HCT116 (cell line): ENCODE measurements at regions not wholly inside any gene's neighbourhood (a gene's known extent, or its start where the extent isn't known, plus 50 kb on each side); places are given as distances from the start of the nearest gene placed in this dataset.

ENCODE experiments used
- ATAC-seq: fragments of 200-7000 bp; cut with Tn5 transposase; 2 replicates; pipeline ENCODE4 v1.9.1; 2020; ENCODE audit warnings: mild to moderate bottlenecking, moderate library complexity
- BruUV-seq: library from RNA; stranded (reverse); fragments of 400-500 nt; replicated peaks from 2 replicates; lab custom pipeline; 2021; lab: Mats Ljungman, UMichigan
- CTCF ChIA-PET: fragments of 300-600 bp; sonication (Branson Sonifier 250); formaldehyde crosslinking; loops from one replicate; lab custom pipeline; 2021; ENCODE audit warnings: antibody characterized with exemption; lab: Charles Lee
- POLR2A ChIA-PET: fragments of 300-600, 350-600 bp; sonication (Branson Sonifier 250); formaldehyde crosslinking; loops from one replicate; lab custom pipeline; 2021; ENCODE audit warnings: antibody characterized with exemption; lab: Charles Lee
- RAD21 ChIA-PET, 2 experiments: fragments of 300-600 bp; sonication (Branson Sonifier 250); formaldehyde crosslinking; loops; one replicate each; lab custom pipeline; 2023; ENCODE audit warnings: low total read pairs in 2 of 2; ENCODE audit not compliant: uncharacterized antibody in 2 of 2, unreplicated experiment in 2 of 2, low non-redundant PET in 1 of 2; lab: Charles Lee
- DNase-seq: peaks from one replicate; pipeline ENCODE4 v3.0.0-alpha.2; 2010; ENCODE audit warnings: low read depth, low spot score
- H2AFZ ChIP-seq: fragments of 200-600 bp; shearing (Covaris generic), sonication (generic); 2 replicates; pipeline ENCODE4 v1.6.1; 2017; ENCODE audit warnings: low read depth, mixed run types, mixed read lengths, antibody characterized with exemption, low read length; ENCODE audit not compliant: poor library complexity, severe bottlenecking
- H3K27ac ChIP-seq: 2 replicates; pipeline ENCODE4 v1.5.1; 2012; ENCODE audit warnings: low read depth, low read length
- H3K27me3 ChIP-seq: fragments of 200-600 bp; sonication (generic); 2 replicates; pipeline ENCODE4 v1.6.1; 2016; ENCODE audit warnings: mixed run types, low read length, mixed read lengths; ENCODE audit not compliant: insufficient read depth
- H3K36me3 ChIP-seq, 2 experiments: fragments of 200-500 bp in 1 of 2; fragments of 200-600 bp in 1 of 2; sonication (Bioruptor generic) in 1 of 2; sonication (generic) in 1 of 2; 2 replicates each; pipeline versions ENCODE4 v1.5.1 to v1.6.1; 2014 to 2016; ENCODE audit warnings: low read length in 2 of 2, inconsistent platforms in 1 of 2, mixed read lengths in 1 of 2, mixed run types in 1 of 2; ENCODE audit not compliant: insufficient read depth in 2 of 2, control insufficient read depth in 1 of 2
- H3K4me1 ChIP-seq, 2 experiments: fragments of 200-600 bp in 1 of 2; sonication (generic) in 1 of 2; 2 replicates each; pipeline versions ENCODE4 v1.5.1 to v1.6.1; 2012 to 2017; ENCODE audit warnings: low read length in 2 of 2, inconsistent platforms in 1 of 2, mild to moderate bottlenecking in 1 of 2, mixed read lengths in 1 of 2, mixed run types in 1 of 2, moderate library complexity in 1 of 2; ENCODE audit not compliant: insufficient read depth in 2 of 2, control insufficient read depth in 1 of 2
- H3K4me2 ChIP-seq: fragments of 200-600 bp; sonication (generic); 2 replicates; pipeline ENCODE4 v1.6.1; 2017; ENCODE audit warnings: mixed run types, low read length, mixed read lengths
- H3K4me3 ChIP-seq, 2 experiments: fragments of 200-600 bp in 1 of 2; sonication (generic) in 1 of 2; replicated peaks in 1 of 2; 2 replicates each; pipeline ENCODE4 v1.5.1; 2011 to 2016; ENCODE audit warnings: low read length in 2 of 2, control low read depth in 1 of 2, low read depth in 1 of 2, mild to moderate bottlenecking in 1 of 2, mixed read lengths in 1 of 2, mixed run types in 1 of 2
- H3K79me2 ChIP-seq: fragments of 200-600 bp; sonication (generic); 2 replicates; pipeline ENCODE4 v1.6.1; 2017; ENCODE audit warnings: mild to moderate bottlenecking, mixed run types, low read length, moderate library complexity, mixed read lengths; ENCODE audit not compliant: insufficient read depth
- H3K9ac ChIP-seq: fragments of 200-600 bp; sonication (generic); 2 replicates; pipeline ENCODE4 v1.6.1; 2016; ENCODE audit warnings: low read length, mixed read lengths
- H3K9me2 ChIP-seq: fragments of 200-600 bp; sonication (generic), shearing (Covaris generic); 2 replicates; pipeline ENCODE4 v1.6.1; 2017; ENCODE audit warnings: mixed run types, mild to moderate bottlenecking, moderate library complexity; ENCODE audit not compliant: insufficient read depth
- H3K9me3 ChIP-seq, 2 experiments: fragments of 200-500 bp in 1 of 2; fragments of 200-600 bp in 1 of 2; sonication (Bioruptor generic) in 1 of 2; sonication (generic) in 1 of 2; 2 replicates each; pipeline ENCODE4 v1.6.1; 2014 to 2017; ENCODE audit warnings: low read length in 2 of 2, mixed read lengths in 2 of 2, inconsistent platforms in 1 of 2, low read depth in 1 of 2, mild to moderate bottlenecking in 1 of 2, mixed run types in 1 of 2, moderate library complexity in 1 of 2; ENCODE audit not compliant: control insufficient read depth in 1 of 2, insufficient read depth in 1 of 2
- H4K20me1 ChIP-seq: fragments of 200-600 bp; sonication (generic), shearing (Covaris generic); 2 replicates; pipeline ENCODE4 v1.6.1; 2017; ENCODE audit warnings: mixed run types, mild to moderate bottlenecking, moderate library complexity; ENCODE audit not compliant: insufficient read depth
- ATF3 ChIP-seq: IDR thresholded peaks from 2 replicates; pipeline ENCODE4 v1.6.1; 2012
- CBX3 ChIP-seq: IDR thresholded peaks from 2 replicates; pipeline ENCODE4 v1.6.1; 2012; ENCODE audit warnings: low read depth
- CEBPB ChIP-seq: IDR thresholded peaks from 2 replicates; pipeline ENCODE4 v1.6.1; 2012; ENCODE audit warnings: low read depth
- EZH2 ChIP-seq: fragments of 200-600 bp; sonication (generic); IDR thresholded peaks from 2 replicates; pipeline ENCODE4 v1.6.1; 2017; ENCODE audit warnings: antibody characterized with exemption, mixed run types
- EZH2phosphoT487 ChIP-seq: fragments of 200-600 bp; IDR thresholded peaks from 2 replicates; pipeline ENCODE4 v1.6.1; 2018; ENCODE audit warnings: antibody characterized with exemption, borderline replicate concordance
- FOSL1 ChIP-seq: IDR thresholded peaks from 2 replicates; pipeline ENCODE4 v1.6.1; 2012; ENCODE audit warnings: low read depth
- JUND ChIP-seq: IDR thresholded peaks from 2 replicates; pipeline ENCODE4 v1.6.1; 2012
- MAX ChIP-seq: IDR thresholded peaks from 2 replicates; pipeline ENCODE4 v1.6.1; 2012
- POLR2A ChIP-seq: IDR thresholded peaks from 2 replicates; pipeline ENCODE4 v1.7.0; 2011; ENCODE audit warnings: borderline replicate concordance; ENCODE audit not compliant: insufficient read depth, insufficient read length; ENCODE audit errors: extremely low read depth
- POLR2AphosphoS5 ChIP-seq: IDR thresholded peaks from 2 replicates; pipeline ENCODE4 v1.6.1; 2011; ENCODE audit warnings: mild to moderate bottlenecking, low read depth, low read length, moderate library complexity
- RAD21 ChIP-seq: IDR thresholded peaks from 2 replicates; pipeline ENCODE4 v1.6.1; 2012; ENCODE audit warnings: low read depth, mild to moderate bottlenecking
- SIN3A ChIP-seq: IDR thresholded peaks from 2 replicates; pipeline ENCODE4 v1.6.1; 2012; ENCODE audit warnings: low read depth
- SP1 ChIP-seq: IDR thresholded peaks from 2 replicates; pipeline ENCODE4 v1.6.1; 2012; ENCODE audit warnings: low read depth
- SRF ChIP-seq: IDR thresholded peaks from 2 replicates; pipeline ENCODE4 v1.6.1; 2012; ENCODE audit warnings: low read depth
- YY1 ChIP-seq: IDR thresholded peaks from 2 replicates; pipeline ENCODE4 v1.6.1; 2011; ENCODE audit warnings: low read length, low read depth, moderate library complexity, mild to moderate bottlenecking; ENCODE audit not compliant: insufficient replicate concordance; ENCODE audit errors: extremely low read depth
- ZFX ChIP-seq: fragments of 450-650 bp; IDR thresholded peaks from 2 replicates; pipeline ENCODE4 v1.6.1; 2017
- ZNF274 ChIP-seq: fragments of 200-500 bp; sonication (Bioruptor generic); IDR thresholded peaks from 2 replicates; pipeline ENCODE4 v1.6.1; 2014; ENCODE audit warnings: mild to moderate bottlenecking, low read depth, low read length, inconsistent platforms
- intact Hi-C: fragments of 100-400 bp; cut with micrococcal nuclease; formaldehyde crosslinking; loops from 2 replicates; pipeline ENCODE4 v1.10.0; 2022
- TF ChIP-seq, protein P1 (sequence below), 3 experiments: fragments of 200-600 bp in 1 of 3; sonication (generic) in 1 of 3; IDR thresholded peaks in 2 of 3; conservative IDR thresholded peaks in 1 of 3; 2 replicates each; pipeline ENCODE4 v1.5.1; 2012 to 2017; ENCODE audit warnings: low read depth in 2 of 3, low read length in 2 of 3, antibody characterized with exemption in 1 of 3, borderline replicate concordance in 1 of 3, control low read depth in 1 of 3, mild to moderate bottlenecking in 1 of 3, mixed read lengths in 1 of 3, mixed run types in 1 of 3, moderate library complexity in 1 of 3; ENCODE audit not compliant: insufficient read depth in 1 of 3

DNA sequence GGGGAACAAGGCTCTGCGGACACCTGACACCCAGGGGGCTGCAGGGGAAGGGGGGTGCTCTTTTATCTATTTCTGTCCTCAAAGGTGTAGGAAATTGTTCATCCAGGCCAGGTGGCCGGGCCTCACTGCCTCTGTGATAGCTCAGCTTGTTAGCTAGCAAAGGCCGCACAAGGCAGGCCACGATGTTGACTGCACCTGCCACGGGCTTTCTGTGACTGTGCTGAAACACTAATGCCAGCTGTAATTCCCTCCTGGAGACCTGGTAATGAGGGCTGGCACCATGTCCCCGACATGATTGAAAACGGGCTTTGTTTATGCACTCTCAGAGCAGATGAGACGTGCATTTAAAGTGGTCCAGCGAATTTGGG lies 61.4 kb upstream of the APCDD1L start:
- RAD21 ChIA-PET: no interaction called here
- H3K36me3 ChIP-seq: no peaks in the 10 kb centered on the region
- H3K4me2 ChIP-seq: no peak overlapping the region
- TF ChIP-seq FOSL1 (no peak), MAX (no peak), SP1 (no peak), ZNF274 (no peak), CBX3 (no peak), ATF3 (no peak), POLR2AphosphoS5 (no peak), JUND (no peak), POLR2A (no peak), YY1 (no peak)
- H3K27ac ChIP-seq: no peak overlapping the region
- H3K27me3 ChIP-seq: peaks cover 4% of the 10 kb centered on the region; the same call in 1 of the 2 replicates
- CTCF ChIA-PET: no interaction called here
- H3K4me1 ChIP-seq: no peaks in the 10 kb centered on the region
- POLR2A ChIA-PET: no interaction called here
- no peak for ATAC-seq
- H3K4me3 ChIP-seq: no peak overlapping the region
- H3K9me2 ChIP-seq: no peaks in the 10 kb centered on the region
- no peak overlapping the region for H2AFZ ChIP-seq
- no peak for DNase-seq
- no peak overlapping the region for H3K9ac ChIP-seq
- intact Hi-C loops: no loop called here
- no TSS peak for BruUV-seq
- H4K20me1 ChIP-seq: no peaks in the 10 kb centered on the region
- no peaks in the 10 kb centered on the region for H3K9me3 ChIP-seq
- no peaks in the 10 kb centered on the region for H3K79me2 ChIP-seq

DNA sequence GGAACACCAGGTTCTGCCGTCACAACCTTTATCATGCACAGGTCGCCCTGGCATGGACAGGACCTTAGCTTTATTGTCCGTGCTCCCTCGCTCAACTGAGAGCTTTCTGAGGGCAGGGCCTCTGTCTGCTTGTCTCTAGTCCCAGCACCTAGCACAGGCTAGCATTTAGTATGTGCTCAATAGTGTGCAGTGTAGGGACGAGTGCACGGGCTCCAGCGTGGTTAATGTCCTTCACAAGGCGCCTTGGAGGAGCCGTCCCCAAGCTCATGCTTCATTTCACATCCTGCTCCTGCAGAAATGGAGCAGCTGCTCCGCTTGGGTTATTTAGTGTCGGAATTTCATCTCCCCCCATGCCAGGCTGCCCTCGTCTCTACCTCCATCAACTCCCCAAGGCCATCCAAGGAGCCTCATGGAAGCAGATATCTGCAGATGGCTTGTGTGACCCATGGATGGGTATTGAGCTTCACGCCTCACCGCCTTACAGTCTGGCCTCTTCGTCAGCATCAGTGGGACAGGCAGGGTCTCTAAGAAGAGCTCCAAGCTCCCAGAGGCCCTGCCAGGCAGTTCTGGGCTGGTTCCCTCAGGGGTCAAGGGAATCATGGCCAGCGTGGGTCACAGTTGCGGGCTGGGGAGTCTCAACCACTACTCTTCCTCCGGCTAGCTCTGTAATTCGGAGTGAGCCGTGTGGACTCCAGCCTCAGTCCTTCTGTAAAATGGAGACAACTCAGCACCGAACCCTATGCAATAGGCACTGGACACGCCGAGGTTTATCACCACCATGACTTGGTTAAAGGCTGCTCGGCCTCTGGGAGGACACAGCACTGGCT lies 60.8 kb upstream of the APCDD1L start:
- intact Hi-C loops: no loop called here
- no peak overlapping the region for H2AFZ ChIP-seq
- H3K9me2 ChIP-seq: no peaks in the 10 kb centered on the region
- no TSS peak for BruUV-seq
- H3K4me2 ChIP-seq: no peak overlapping the region
- H3K27ac ChIP-seq: no peak overlapping the region
- DNase-seq (no peak), ATAC-seq (no peak)
- RAD21 ChIA-PET: interaction anchor here in 1 of 2 experiments (1.0 kb wide), 1 partner anchor 9 kb away, joined by 3 read pairs; no protein-coding TSS in a partner anchor
- H3K9ac ChIP-seq: no peak overlapping the region
- no peak overlapping the region for H3K4me3 ChIP-seq
- H3K9me3 ChIP-seq: no peaks in the 10 kb centered on the region
- no peaks in the 10 kb centered on the region for H3K79me2 ChIP-seq
- CTCF ChIA-PET: no interaction called here
- POLR2A ChIA-PET: no interaction called here
- H4K20me1 ChIP-seq: no peaks in the 10 kb centered on the region
- no peaks in the 10 kb centered on the region for H3K4me1 ChIP-seq
- peaks cover 4% of the 10 kb centered on the region; the same call in 1 of the 2 replicates for H3K27me3 ChIP-seq
- H3K36me3 ChIP-seq: no peaks in the 10 kb centered on the region
- TF ChIP-seq SP1: no peak
- no peak for TF ChIP-seq SIN3A
- TF ChIP-seq POLR2AphosphoS5: no peak
- TF ChIP-seq EZH2phosphoT487: no peak
- TF ChIP-seq ZFX: no peak
- TF ChIP-seq SRF: no peak
- no peak for TF ChIP-seq RAD21
- no peak for TF ChIP-seq CEBPB
- no peak for TF ChIP-seq EZH2
- TF ChIP-seq ATF3: no peak
- TF ChIP-seq CBX3: no peak
- TF ChIP-seq, protein P1, sequence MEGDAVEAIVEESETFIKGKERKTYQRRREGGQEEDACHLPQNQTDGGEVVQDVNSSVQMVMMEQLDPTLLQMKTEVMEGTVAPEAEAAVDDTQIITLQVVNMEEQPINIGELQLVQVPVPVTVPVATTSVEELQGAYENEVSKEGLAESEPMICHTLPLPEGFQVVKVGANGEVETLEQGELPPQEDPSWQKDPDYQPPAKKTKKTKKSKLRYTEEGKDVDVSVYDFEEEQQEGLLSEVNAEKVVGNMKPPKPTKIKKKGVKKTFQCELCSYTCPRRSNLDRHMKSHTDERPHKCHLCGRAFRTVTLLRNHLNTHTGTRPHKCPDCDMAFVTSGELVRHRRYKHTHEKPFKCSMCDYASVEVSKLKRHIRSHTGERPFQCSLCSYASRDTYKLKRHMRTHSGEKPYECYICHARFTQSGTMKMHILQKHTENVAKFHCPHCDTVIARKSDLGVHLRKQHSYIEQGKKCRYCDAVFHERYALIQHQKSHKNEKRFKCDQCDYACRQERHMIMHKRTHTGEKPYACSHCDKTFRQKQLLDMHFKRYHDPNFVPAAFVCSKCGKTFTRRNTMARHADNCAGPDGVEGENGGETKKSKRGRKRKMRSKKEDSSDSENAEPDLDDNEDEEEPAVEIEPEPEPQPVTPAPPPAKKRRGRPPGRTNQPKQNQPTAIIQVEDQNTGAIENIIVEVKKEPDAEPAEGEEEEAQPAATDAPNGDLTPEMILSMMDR (IDR thresholded peaks at IDR 0.05 in 2 of 3, conservative IDR thresholded peaks at IDR 0.05 in 1 of 3; ENCODE audit: borderline replicate concordance in 1 of 3, insufficient read depth in 1 of 3, low read depth in 2 of 3, low read length in 2 of 3): no peak
